ENCODE measurements at regions not wholly inside any gene's neighbourhood (a gene's known extent, or its start where the extent isn't known, plus 50 kb on each side); places are given as distances from the start of the nearest gene placed in this dataset.
"Not testable (repeated sequence)": the region's sequence is repeated elsewhere in the genome, so short reads cannot be mapped to it uniquely, and the experiment has no call there.

DNA sequence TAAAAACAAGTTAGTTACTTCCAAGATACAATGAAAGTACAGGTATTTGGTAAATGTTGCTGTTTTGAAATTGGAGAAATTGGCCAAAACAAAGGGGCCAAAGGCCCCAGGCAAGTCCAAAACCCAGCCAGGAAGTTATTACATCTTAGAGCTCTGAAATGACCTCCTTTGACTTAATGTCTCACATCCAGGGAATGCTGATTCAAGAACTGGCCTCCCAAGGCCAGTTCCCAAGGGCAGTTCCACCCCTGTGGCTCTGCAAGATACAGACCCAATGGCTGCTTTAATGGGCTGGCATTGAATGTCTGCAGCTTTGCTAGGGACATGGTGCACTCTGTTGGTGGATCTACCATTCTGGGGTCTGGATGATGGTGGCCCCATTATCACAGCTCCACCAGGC, 217.3 kb upstream of the FKBP1C start:
- Histone ChIP-seq H3K4me3 (ENCODE audit: low read depth, low read length) (no peak overlapping the region), H3K36me3 (no peaks in the 10 kb centered on the region), H3K27ac (no peak overlapping the region), H3K27me3 (ENCODE audit: insufficient read depth, low read depth, severe bottlenecking) (no peaks in the 10 kb centered on the region), H3K9me3 (ENCODE audit: severe bottlenecking) (no peaks in the 10 kb centered on the region)
- DNase-seq = no peak
- TF ChIP-seq, protein P1, sequence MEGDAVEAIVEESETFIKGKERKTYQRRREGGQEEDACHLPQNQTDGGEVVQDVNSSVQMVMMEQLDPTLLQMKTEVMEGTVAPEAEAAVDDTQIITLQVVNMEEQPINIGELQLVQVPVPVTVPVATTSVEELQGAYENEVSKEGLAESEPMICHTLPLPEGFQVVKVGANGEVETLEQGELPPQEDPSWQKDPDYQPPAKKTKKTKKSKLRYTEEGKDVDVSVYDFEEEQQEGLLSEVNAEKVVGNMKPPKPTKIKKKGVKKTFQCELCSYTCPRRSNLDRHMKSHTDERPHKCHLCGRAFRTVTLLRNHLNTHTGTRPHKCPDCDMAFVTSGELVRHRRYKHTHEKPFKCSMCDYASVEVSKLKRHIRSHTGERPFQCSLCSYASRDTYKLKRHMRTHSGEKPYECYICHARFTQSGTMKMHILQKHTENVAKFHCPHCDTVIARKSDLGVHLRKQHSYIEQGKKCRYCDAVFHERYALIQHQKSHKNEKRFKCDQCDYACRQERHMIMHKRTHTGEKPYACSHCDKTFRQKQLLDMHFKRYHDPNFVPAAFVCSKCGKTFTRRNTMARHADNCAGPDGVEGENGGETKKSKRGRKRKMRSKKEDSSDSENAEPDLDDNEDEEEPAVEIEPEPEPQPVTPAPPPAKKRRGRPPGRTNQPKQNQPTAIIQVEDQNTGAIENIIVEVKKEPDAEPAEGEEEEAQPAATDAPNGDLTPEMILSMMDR (IDR thresholded peaks at IDR 0.05; ENCODE audit: low read depth, low read length) = no peak

DNA sequence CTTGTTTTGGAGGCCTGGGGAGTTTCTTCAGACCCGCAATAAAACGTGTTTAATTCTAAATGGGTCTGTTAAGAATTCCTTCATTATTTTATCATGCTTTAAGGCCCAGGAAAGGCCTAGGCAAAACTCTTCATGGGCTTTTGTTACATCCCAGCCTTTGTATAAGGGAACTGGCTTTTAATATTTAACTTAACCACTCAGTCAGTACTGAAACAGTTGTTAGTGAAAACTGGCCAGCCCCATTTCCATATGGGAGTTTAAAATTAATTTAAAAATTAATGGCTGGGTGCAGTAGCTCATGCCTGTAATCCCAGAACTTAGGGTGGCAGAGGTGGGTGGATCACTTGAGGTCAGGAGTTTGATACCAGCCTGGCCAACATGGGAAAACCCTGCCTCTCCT, 213.2 kb upstream of the FKBP1C start:
- TF ChIP-seq, protein P1 (IDR thresholded peaks at IDR 0.05; ENCODE audit: low read depth, low read length) = no peak
- Histone ChIP-seq H3K27ac (no peak overlapping the region), H3K4me3 (ENCODE audit: low read depth, low read length) (no peak overlapping the region), H3K36me3 (no peaks in the 10 kb centered on the region), H3K9me3 (ENCODE audit: severe bottlenecking) (no peaks in the 10 kb centered on the region), H3K27me3 (ENCODE audit: insufficient read depth, low read depth, severe bottlenecking) (no peaks in the 10 kb centered on the region)
- DNase-seq = no peak

DNA sequence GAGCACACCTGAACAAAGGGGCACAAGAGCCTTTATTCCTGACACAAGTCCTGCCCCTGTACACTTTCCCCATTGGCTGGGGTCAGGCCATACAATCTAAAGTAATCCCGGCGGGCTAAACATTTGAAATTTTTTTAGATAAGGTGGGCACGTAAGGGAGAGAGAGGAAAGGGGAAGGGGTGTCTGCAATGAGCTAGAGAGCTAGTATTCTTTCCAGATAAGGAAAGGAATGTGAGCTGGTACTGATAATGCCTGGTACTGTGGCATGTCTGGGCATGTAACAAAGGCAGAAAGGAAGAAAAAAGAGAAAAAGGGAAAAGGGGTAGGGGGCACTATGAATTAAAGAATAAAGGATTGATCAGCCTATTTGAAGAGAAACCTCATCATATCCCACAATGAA, 212.0 kb upstream of the FKBP1C start:
- H3K36me3 ChIP-seq; H3K27me3 ChIP-seq (ENCODE audit: insufficient read depth, low read depth, severe bottlenecking); H3K4me3 ChIP-seq (ENCODE audit: low read depth, low read length); DNase-seq; H3K27ac ChIP-seq; H3K9me3 ChIP-seq (ENCODE audit: severe bottlenecking): not testable (repeated sequence)

DNA sequence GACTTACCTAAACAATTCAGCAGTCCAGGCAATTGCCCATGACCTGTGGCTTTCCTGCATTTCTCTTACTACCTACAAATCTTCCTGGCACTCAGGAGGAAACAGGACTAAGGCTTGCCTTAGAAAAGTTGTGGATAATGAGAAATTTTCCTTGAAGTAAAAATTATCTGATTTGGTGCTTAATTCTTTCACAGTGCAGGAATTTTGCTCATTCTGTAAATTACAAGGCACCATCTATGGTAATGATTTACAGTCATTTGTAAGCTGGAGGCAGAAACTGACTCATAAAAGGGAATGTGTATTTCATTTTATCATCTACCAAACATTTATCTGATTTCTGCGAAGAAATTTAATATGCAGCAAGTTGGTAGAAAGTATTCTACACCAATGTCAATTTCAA, 211.5 kb upstream of the FKBP1C start:
- TF ChIP-seq, protein P1 (IDR thresholded peaks at IDR 0.05; ENCODE audit: low read depth, low read length) = no peak
- Histone ChIP-seq H3K27me3 (ENCODE audit: insufficient read depth, low read depth, severe bottlenecking) (no peaks in the 10 kb centered on the region), H3K4me3 (ENCODE audit: low read depth, low read length) (no peak overlapping the region), H3K9me3 (ENCODE audit: severe bottlenecking) (no peaks in the 10 kb centered on the region), H3K36me3 (no peaks in the 10 kb centered on the region), H3K27ac (no peak overlapping the region)
- DNase-seq = no peak

DNA sequence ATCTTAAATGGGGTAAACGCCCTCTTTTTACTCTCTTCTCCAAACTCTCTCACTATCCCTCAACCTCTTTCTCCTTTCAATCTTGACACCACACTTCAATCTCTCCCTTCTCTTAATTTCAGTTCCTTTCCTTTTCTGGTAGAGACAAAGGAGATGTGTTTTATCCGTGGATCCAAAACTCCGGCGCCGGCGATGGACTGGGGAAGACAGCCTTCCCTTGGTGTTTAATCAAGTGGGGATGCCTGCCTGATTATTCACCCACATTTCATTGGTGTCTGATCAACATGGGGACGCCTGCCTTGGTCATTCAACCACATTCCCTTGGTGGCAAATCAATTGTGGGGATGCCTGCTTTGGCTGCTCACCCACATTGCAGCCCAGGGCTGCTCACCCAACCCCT, 205.3 kb upstream of the FKBP1C start:
- not testable (repeated sequence) for H3K9me3 ChIP-seq (ENCODE audit: severe bottlenecking); H3K27ac ChIP-seq; DNase-seq; H3K27me3 ChIP-seq (ENCODE audit: insufficient read depth, low read depth, severe bottlenecking); H3K36me3 ChIP-seq; H3K4me3 ChIP-seq (ENCODE audit: low read depth, low read length)

DNA sequence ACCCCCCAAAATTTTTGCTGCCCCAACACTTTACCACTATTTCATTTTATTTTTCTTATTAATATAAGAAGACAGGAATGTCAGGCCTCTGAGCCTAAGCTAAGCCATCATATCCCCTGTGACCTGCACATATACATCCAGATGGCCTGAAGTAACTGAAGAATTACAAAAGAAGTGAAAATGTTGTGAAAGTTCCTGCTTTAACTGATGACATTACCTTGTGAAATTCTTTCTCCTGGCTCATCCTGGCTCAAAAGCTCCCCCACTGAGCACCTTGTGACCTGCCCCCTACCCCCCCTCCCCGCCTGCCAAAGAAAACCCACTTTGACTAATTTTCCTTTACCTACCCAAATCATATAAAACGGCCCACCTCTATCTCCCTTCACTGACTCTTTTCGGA, 200.3 kb upstream of the FKBP1C start:
- not testable (repeated sequence) for H3K27ac ChIP-seq; H3K36me3 ChIP-seq; H3K9me3 ChIP-seq (ENCODE audit: severe bottlenecking); H3K27me3 ChIP-seq (ENCODE audit: insufficient read depth, low read depth, severe bottlenecking); H3K4me3 ChIP-seq (ENCODE audit: low read depth, low read length); DNase-seq

DNA sequence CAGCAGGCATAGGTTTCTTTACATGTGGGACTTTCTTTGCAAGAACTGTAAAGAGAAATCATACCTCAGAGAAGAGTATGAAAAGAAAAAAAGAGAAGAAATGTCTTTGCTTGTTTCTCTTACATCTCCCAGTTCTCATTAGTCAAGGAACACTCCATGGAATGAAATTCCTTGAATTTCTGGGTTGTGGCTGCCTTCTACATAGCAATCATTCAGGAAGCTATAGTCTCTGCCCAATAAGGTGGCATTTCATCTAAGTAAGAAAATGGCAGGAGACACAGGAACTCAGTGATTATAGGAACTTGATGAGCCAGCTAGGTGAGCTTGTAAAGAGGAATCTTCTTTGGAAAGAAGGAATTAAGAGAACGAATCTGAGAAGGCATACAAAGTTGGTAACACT, 197.0 kb upstream of the FKBP1C start:
- no peaks in the 10 kb centered on the region for H3K9me3 ChIP-seq (ENCODE audit: severe bottlenecking)
- TF ChIP-seq, protein P1 (IDR thresholded peaks at IDR 0.05; ENCODE audit: low read depth, low read length) = no peak
- H3K27ac ChIP-seq = no peak overlapping the region
- no peaks in the 10 kb centered on the region for H3K27me3 ChIP-seq (ENCODE audit: insufficient read depth, low read depth, severe bottlenecking)
- no peaks in the 10 kb centered on the region for H3K36me3 ChIP-seq
- DNase-seq = no peak
- no peak overlapping the region for H3K4me3 ChIP-seq (ENCODE audit: low read depth, low read length)

All from WERI-Rb-1 (cell line).